ENCODE measurements at regions not wholly inside any gene's neighbourhood (a gene's known extent, or its start where the extent isn't known, plus 50 kb on each side); places are given as distances from the start of the nearest gene placed in this dataset.

GRCh38 chr6:78559056-78559455, 308.3 kb upstream of the IRAK1BP1 start:
- H3K4me1 ChIP-seq (replicated peaks; ENCODE audit: insufficient read depth) = no peaks in the 10 kb centered on the region
- no peaks in the 10 kb centered on the region for H3F3A ChIP-seq (ENCODE audit: insufficient read depth, low read depth)
- no peak for DNase-seq
- CTCF ChIA-PET = no interaction called here
- no peaks in the 10 kb centered on the region for H3K9me3 ChIP-seq (ENCODE audit: insufficient read depth, low read depth)
- no TSS peak for BruUV-seq (replicated peaks)
- POLR2A ChIA-PET (ENCODE audit: unreplicated experiment) = no interaction called here
- no peak overlapping the region for H3K4me3 ChIP-seq
- H3K27me3 ChIP-seq (ENCODE audit: insufficient read depth, low read depth) = no peaks in the 10 kb centered on the region
- intact Hi-C loops (cut with micrococcal nuclease; ENCODE audit: unreplicated experiment) = no loop called here
- no peak overlapping the region for H2AFZ ChIP-seq
- no peaks in the 10 kb centered on the region for H4K20me1 ChIP-seq (ENCODE audit: insufficient read depth)
- no peak overlapping the region for H3K4me2 ChIP-seq
- no peak overlapping the region for H3K27ac ChIP-seq
- no peaks in the 10 kb centered on the region for H3K36me3 ChIP-seq (ENCODE audit: low read depth)
- no peaks in the 10 kb centered on the region for H3K9me2 ChIP-seq (ENCODE audit: insufficient read depth)
- TF ChIP-seq EZH2 (IDR thresholded peaks at IDR 0.05; ENCODE audit: low read depth) = no peak
- no peak for TF ChIP-seq CTCF (conservative IDR thresholded peaks at IDR 0.05)
- H3K79me2 ChIP-seq (ENCODE audit: low read depth) = no peaks in the 10 kb centered on the region

- H3K79me2 ChIP-seq (ENCODE audit: low read depth) = no peaks in the 10 kb centered on the region
- H3K4me1 ChIP-seq (replicated peaks; ENCODE audit: insufficient read depth) = no peaks in the 10 kb centered on the region
- no peak overlapping the region for H3K27ac ChIP-seq
- H2AFZ ChIP-seq = no peak overlapping the region
- no peaks in the 10 kb centered on the region for H3F3A ChIP-seq (ENCODE audit: insufficient read depth, low read depth)
- no peaks in the 10 kb centered on the region for H3K9me2 ChIP-seq (ENCODE audit: insufficient read depth)
- BruUV-seq (replicated peaks) = no TSS peak
- TF ChIP-seq CTCF (conservative IDR thresholded peaks at IDR 0.05) (no peak), EZH2 (IDR thresholded peaks at IDR 0.05; ENCODE audit: low read depth) (no peak)
- no peaks in the 10 kb centered on the region for H3K27me3 ChIP-seq (ENCODE audit: insufficient read depth, low read depth)
- no peaks in the 10 kb centered on the region for H3K9me3 ChIP-seq (ENCODE audit: insufficient read depth, low read depth)
- POLR2A ChIA-PET (ENCODE audit: unreplicated experiment) = no interaction called here
- no peak overlapping the region for H3K4me2 ChIP-seq
- no peak overlapping the region for H3K4me3 ChIP-seq
- intact Hi-C loops (cut with micrococcal nuclease; ENCODE audit: unreplicated experiment) = no loop called here
- no peaks in the 10 kb centered on the region for H4K20me1 ChIP-seq (ENCODE audit: insufficient read depth)
- DNase-seq = no peak
- no peaks in the 10 kb centered on the region for H3K36me3 ChIP-seq (ENCODE audit: low read depth)
- CTCF ChIA-PET = no interaction called here
Measured at GRCh38 chr6:78561015-78561414, 306.3 kb upstream of the IRAK1BP1 start.

DNA sequence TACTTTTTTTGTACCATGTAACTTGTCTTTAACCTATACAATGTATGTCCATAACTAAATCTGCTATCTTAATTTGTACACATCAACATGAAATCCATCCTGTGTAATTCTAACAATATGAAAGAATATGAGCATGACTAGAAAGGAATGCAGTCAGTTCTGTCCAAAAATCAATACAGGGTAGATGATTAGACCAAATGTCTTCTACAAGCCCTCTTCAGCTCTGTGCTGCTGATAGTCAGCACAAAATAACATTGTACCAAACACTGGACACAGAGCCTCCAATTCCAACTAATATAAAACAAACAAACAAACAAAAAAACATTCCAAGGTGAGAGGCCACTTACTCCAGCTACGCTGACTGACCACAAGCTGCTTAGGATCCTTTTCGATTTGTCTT, 301.4 kb upstream of the IRAK1BP1 start:
- H3K9me3 ChIP-seq (ENCODE audit: insufficient read depth, low read depth) = no peaks in the 10 kb centered on the region
- CTCF ChIA-PET = interaction anchor here (0.5 kb wide), 1 partner anchor 376 kb away, joined by 3 read pairs; no protein-coding TSS in a partner anchor
- H3K4me1 ChIP-seq (replicated peaks; ENCODE audit: insufficient read depth) = no peaks in the 10 kb centered on the region
- H2AFZ ChIP-seq = no peak overlapping the region
- no peak for DNase-seq
- H3K9me2 ChIP-seq (ENCODE audit: insufficient read depth) = no peaks in the 10 kb centered on the region
- no peaks in the 10 kb centered on the region for H3F3A ChIP-seq (ENCODE audit: insufficient read depth, low read depth)
- no peaks in the 10 kb centered on the region for H3K27me3 ChIP-seq (ENCODE audit: insufficient read depth, low read depth)
- intact Hi-C loops (cut with micrococcal nuclease; ENCODE audit: unreplicated experiment) = no loop called here
- no peaks in the 10 kb centered on the region for H3K36me3 ChIP-seq (ENCODE audit: low read depth)
- no peak overlapping the region for H3K27ac ChIP-seq
- H3K79me2 ChIP-seq (ENCODE audit: low read depth) = no peaks in the 10 kb centered on the region
- TF ChIP-seq CTCF (conservative IDR thresholded peaks at IDR 0.05) = no peak
- no peak for TF ChIP-seq EZH2 (IDR thresholded peaks at IDR 0.05; ENCODE audit: low read depth)
- no peaks in the 10 kb centered on the region for H4K20me1 ChIP-seq (ENCODE audit: insufficient read depth)
- POLR2A ChIA-PET (ENCODE audit: unreplicated experiment) = no interaction called here
- no TSS peak for BruUV-seq (replicated peaks)
- H3K4me3 ChIP-seq = no peak overlapping the region
- no peak overlapping the region for H3K4me2 ChIP-seq

Measured in PC-9 (cell line).